Endothelial cell of umbilical vein (primary cell): ENCODE measurements at regions not wholly inside any gene's neighbourhood (a gene's known extent, or its start where the extent isn't known, plus 50 kb on each side); places are given as distances from the start of the nearest gene placed in this dataset.

Source experiments
- BruUV-seq: library from RNA; stranded (reverse); fragments of 400-500 nt; replicated peaks from 2 replicates; lab custom pipeline; 2021; lab: Mats Ljungman, UMichigan
- CTCF ChIA-PET: fragments of 300-600, 350-600 bp; sonication (Branson Sonifier 250); formaldehyde crosslinking; loops from one replicate; lab custom pipeline; 2021; ENCODE audit warnings: antibody characterized with exemption, inconsistent platforms; lab: Charles Lee
- POLR2A ChIA-PET: fragments of 300-600, 350-600 bp; sonication (Branson Sonifier 250); formaldehyde crosslinking; loops from one replicate; lab custom pipeline; 2021; ENCODE audit warnings: antibody characterized with exemption, inconsistent platforms; lab: Charles Lee
- DNase-seq: peaks from one replicate; pipeline ENCODE4 v3.0.0-alpha.2; 2011; ENCODE audit warnings: low read depth, low spot score
- FAIRE-seq: peaks from 2 replicates; lab custom pipeline; 2011; peaks lifted over from hg19 to GRCh38; lab: Jason Lieb, UNC
- H2AFZ ChIP-seq: 2 replicates; pipeline ENCODE4 v1.6.0; 2012; ENCODE audit warnings: low read depth, low read length, control low read depth, inconsistent platforms
- H3K27ac ChIP-seq: 2 replicates; pipeline ENCODE4 v1.5.1; 2011; ENCODE audit warnings: low read depth, mild to moderate bottlenecking, control low read depth, low read length, moderate library complexity; ENCODE audit not compliant: insufficient read depth
- H3K27me3 ChIP-seq, 2 experiments: 2 replicates each; pipeline versions ENCODE4 v1.6.0 to v1.6.1; 2011; ENCODE audit warnings: low read length in 2 of 2, mixed read lengths in 1 of 2; ENCODE audit not compliant: control insufficient read depth in 2 of 2, insufficient read depth in 2 of 2
- H3K36me3 ChIP-seq, 2 experiments: 2 replicates in 1 of 2; 3 replicates in 1 of 2; pipeline ENCODE4 v1.5.1; 2011; ENCODE audit warnings: low read length in 2 of 2, mild to moderate bottlenecking in 1 of 2, moderate library complexity in 1 of 2; ENCODE audit not compliant: control insufficient read depth in 2 of 2, insufficient read depth in 2 of 2; ENCODE audit errors: extremely low read depth in 1 of 2
- H3K4me1 ChIP-seq: 3 replicates; pipeline ENCODE4 v1.5.1; 2011; ENCODE audit warnings: mild to moderate bottlenecking, low read length; ENCODE audit not compliant: control insufficient read depth, insufficient read depth; ENCODE audit errors: extremely low read depth
- H3K4me2 ChIP-seq: 2 replicates; pipeline ENCODE4 v1.6.1; 2011; ENCODE audit warnings: low read length, control low read depth, mixed read lengths; ENCODE audit not compliant: insufficient read depth
- H3K4me3 ChIP-seq, 3 experiments: fragments of 200-600 bp in 1 of 3; sonication (generic), shearing (Covaris generic) in 1 of 3; replicated peaks in 1 of 3; 2 replicates each; pipeline ENCODE4 v1.5.1; 2011 to 2016; ENCODE audit warnings: control low read depth in 3 of 3, low read length in 3 of 3, mild to moderate bottlenecking in 2 of 3, inconsistent platforms in 1 of 3, low read depth in 1 of 3, moderate library complexity in 1 of 3; ENCODE audit not compliant: insufficient read depth in 1 of 3
- H3K79me2 ChIP-seq: 2 replicates; pipeline ENCODE4 v1.6.0; 2012; ENCODE audit warnings: low read length, inconsistent platforms; ENCODE audit not compliant: control insufficient read depth, insufficient read depth
- H3K9ac ChIP-seq: replicated peaks from 2 replicates; pipeline ENCODE3; 2011; ENCODE audit warnings: low read length, control low read depth; ENCODE audit not compliant: insufficient read depth; ENCODE audit errors: extremely low read depth
- H3K9me1 ChIP-seq: replicated peaks from 3 replicates; pipeline ENCODE4 v1.6.0; 2011; ENCODE audit warnings: mild to moderate bottlenecking, low read length; ENCODE audit not compliant: control insufficient read depth, insufficient read depth; ENCODE audit errors: extremely low read depth
- H3K9me3 ChIP-seq: replicated peaks from 2 replicates; pipeline ENCODE4 v1.5.1; 2012; ENCODE audit warnings: low read length, inconsistent platforms; ENCODE audit not compliant: control insufficient read depth, insufficient read depth
- H4K20me1 ChIP-seq: replicated peaks from 2 replicates; pipeline ENCODE3; 2011; ENCODE audit warnings: mild to moderate bottlenecking, low read length; ENCODE audit not compliant: control insufficient read depth, insufficient read depth; ENCODE audit errors: extremely low read depth
- CTCF ChIP-seq, 2 donors: IDR thresholded peaks; 1 replicate in 1 of 2; 2 replicates in 1 of 2; pipeline ENCODE4 v1.5.1; 2011; ENCODE audit warnings: low read length in 2 of 2, mild to moderate bottlenecking in 2 of 2, moderate library complexity in 2 of 2, control low read depth in 1 of 2, inconsistent platforms in 1 of 2, low read depth in 1 of 2; ENCODE audit not compliant: insufficient read depth in 1 of 2; ENCODE audit errors: extremely low read depth in 1 of 2
- EZH2 ChIP-seq: IDR thresholded peaks from 2 replicates; pipeline ENCODE4 v1.6.1; 2012; ENCODE audit warnings: borderline replicate concordance, low read depth, mild to moderate bottlenecking, moderate library complexity, low read length, inconsistent platforms; ENCODE audit not compliant: severe bottlenecking
- FOS ChIP-seq: IDR thresholded peaks from 2 replicates; pipeline ENCODE4 v1.6.1; 2011; ENCODE audit warnings: mild to moderate bottlenecking, low read length, moderate library complexity, borderline replicate concordance; ENCODE audit not compliant: insufficient read depth
- GATA2 ChIP-seq: IDR thresholded peaks from 2 replicates; pipeline ENCODE4 v1.7.0; 2011; ENCODE audit warnings: low read depth, mild to moderate bottlenecking, moderate library complexity, mixed read lengths, low read length; ENCODE audit not compliant: insufficient read length, insufficient read depth
- JUN ChIP-seq: IDR thresholded peaks from 2 replicates; pipeline ENCODE4 v1.6.1; 2011; ENCODE audit warnings: borderline replicate concordance, low read depth; ENCODE audit not compliant: insufficient read length, insufficient read depth
- MAX ChIP-seq: IDR thresholded peaks from 2 replicates; pipeline ENCODE4 v1.6.1; 2011; ENCODE audit not compliant: insufficient read depth, insufficient read length
- MYC ChIP-seq: IDR thresholded peaks from one replicate; pipeline ENCODE4 v1.6.1; 2011; ENCODE audit warnings: mild to moderate bottlenecking, low read depth, low read length
- POLR2A ChIP-seq: IDR thresholded peaks from 2 replicates; pipeline ENCODE4 v1.6.1; 2012; ENCODE audit warnings: low read depth, mild to moderate bottlenecking, control low read depth, low read length
- POLR2AphosphoS5 ChIP-seq: IDR thresholded peaks from 2 replicates; pipeline ENCODE4 v1.6.1; 2012; ENCODE audit warnings: low read depth, mild to moderate bottlenecking, control low read depth, low read length, moderate library complexity; ENCODE audit not compliant: insufficient read depth
- dilution Hi-C: fragments of 300-500 bp; cut with MboI; formaldehyde crosslinking; loops from one replicate; pipeline ENCODE4 v1.15.0; 2019; ENCODE audit warnings: low sequenced_read_pairs; ENCODE audit not compliant: extremely low pct_ligation_motif_present
- intact Hi-C: fragments of 100-400 bp; cut with micrococcal nuclease; formaldehyde crosslinking; loops from one replicate; pipeline ENCODE4 v1.10.0; 2022

- POLR2A ChIA-PET, result no interaction called here
- Histone ChIP-seq H3K36me3 (no peaks in the 10 kb centered on the region), H3K9me1 (no peaks in the 10 kb centered on the region), H3K27ac (no peak overlapping the region), H3K4me1 (no peaks in the 10 kb centered on the region), H3K4me3 (no peak overlapping the region), H3K9ac (no peak overlapping the region), H3K4me2 (no peak overlapping the region), H3K27me3 (no peaks in the 10 kb centered on the region), H3K79me2 (no peaks in the 10 kb centered on the region), H4K20me1 (no peaks in the 10 kb centered on the region), H3K9me3 (peaks cover 2% of the 10 kb centered on the region), H2AFZ (no peak overlapping the region)
- TF ChIP-seq EZH2 (no peak), JUN (no peak), POLR2A (no peak), CTCF (IDR thresholded peaks at IDR 0.05; ENCODE audit: extremely low read depth in 1 of 2, insufficient read depth in 1 of 2, low read depth in 1 of 2, low read length in 2 of 2) (no peak), POLR2AphosphoS5 (no peak), MYC (no peak), GATA2 (no peak), MAX (no peak), FOS (no peak)
- FAIRE-seq (no peak), DNase-seq (no peak)
- intact Hi-C loops (no loop called here), dilution Hi-C loops (no loop called here)
- CTCF ChIA-PET, result no interaction called here
- no TSS peak for BruUV-seq
Measured at GRCh38 chr4:162681212-162681611, 485.5 kb downstream of the NAF1 start.
